ENCODE measurements at regions not wholly inside any gene's neighbourhood (a gene's known extent, or its start where the extent isn't known, plus 50 kb on each side); places are given as distances from the start of the nearest gene placed in this dataset.
"Not testable (repeated sequence)": the region's sequence is repeated elsewhere in the genome, so short reads cannot be mapped to it uniquely, and the experiment has no call there.

DNA sequence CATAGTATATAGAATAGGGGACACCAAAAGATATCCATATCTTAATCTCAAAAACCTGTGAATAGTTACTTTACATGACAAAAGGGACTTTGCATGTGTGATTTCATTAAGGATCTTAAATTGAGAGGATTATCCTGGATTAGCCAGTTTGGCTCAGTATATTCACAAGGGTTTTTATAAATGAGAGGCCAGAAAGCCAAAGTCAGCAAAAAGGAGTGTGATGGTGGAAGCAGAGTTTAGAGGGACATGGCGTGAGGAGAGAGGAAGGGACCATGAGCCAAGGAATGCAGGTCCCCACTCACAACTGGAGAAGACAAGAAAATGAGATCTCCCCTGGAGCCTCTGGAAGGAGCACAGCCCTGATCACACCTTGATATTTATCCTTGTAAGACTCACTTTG is 648.5 kb upstream of the LCORL start:
- no peak for DNase-seq
- in situ Hi-C loops (cut with MboI; ENCODE audit: low pct_unique_long_range_greater_than_20kb, low sequenced_read_pairs): no loop called here

DNA sequence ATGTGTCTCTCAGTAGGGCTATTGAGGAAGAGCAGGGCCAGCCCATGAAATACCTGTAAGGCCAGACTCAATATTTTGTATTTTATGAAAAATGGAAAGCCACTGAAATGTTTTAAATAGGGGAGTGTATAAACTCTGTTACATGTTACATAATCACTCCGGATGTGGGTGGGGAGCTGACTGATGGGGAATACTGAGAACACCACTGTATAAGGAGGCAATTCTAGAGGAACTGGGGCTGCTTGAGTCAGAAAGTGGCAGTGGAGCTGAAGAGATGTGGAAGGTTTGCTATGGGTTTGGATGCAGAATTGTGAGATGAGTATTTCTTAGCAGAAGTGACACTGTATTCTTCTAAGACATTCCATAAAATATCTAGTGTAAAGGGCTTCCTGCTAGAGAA is 647.8 kb upstream of the LCORL start:
- in situ Hi-C loops (cut with MboI; ENCODE audit: low pct_unique_long_range_greater_than_20kb, low sequenced_read_pairs): no loop called here
- DNase-seq: no peak

- DNase-seq: no peak
- in situ Hi-C loops (cut with MboI; ENCODE audit: low pct_unique_long_range_greater_than_20kb, low sequenced_read_pairs): no loop called here
Measured at GRCh38 chr4:18666322-18666721, 644.8 kb upstream of the LCORL start.

DNA sequence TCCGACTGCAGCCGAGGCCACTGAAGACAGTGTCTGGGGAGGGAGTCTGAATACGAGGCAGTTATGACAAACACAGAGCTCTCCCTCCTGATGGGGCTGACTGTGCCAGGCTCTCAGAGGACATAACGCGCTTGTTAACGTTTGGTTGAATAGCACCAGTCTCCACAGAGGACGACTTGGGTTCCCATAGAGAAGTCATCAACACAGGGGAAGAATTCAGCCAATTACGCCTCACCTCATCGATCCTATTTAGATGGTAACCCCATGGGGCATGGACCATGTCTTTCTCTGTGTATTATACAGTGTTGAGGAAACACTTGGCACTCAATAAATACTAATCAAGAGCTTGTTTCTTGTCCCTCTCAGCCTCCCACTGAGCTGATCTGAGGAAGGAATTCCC is 642.6 kb upstream of the LCORL start:
- in situ Hi-C loops (cut with MboI; ENCODE audit: low pct_unique_long_range_greater_than_20kb, low sequenced_read_pairs): no loop called here

DNA sequence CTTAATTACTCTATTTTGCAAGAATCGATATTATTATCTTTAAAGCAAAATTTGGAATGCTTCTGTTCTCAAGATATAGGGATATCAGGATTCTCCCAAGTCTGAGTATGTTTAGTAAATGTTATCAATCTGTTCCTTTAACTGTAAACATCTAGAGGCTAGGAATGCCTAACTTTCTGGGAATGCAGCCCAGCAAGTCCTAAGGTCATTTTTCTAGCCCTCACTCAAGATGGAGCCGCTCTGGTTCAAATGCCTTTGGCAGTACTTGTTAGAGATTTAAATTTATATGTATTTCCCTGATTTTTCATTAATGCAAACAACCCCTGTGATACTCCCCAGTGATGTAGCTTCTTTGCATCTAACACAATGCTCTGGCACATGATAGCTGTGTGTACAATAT is 623.8 kb upstream of the LCORL start:
- in situ Hi-C loops (cut with MboI; ENCODE audit: low pct_unique_long_range_greater_than_20kb, low sequenced_read_pairs): no loop called here

More for the DNA sequence above, 642.6 kb upstream of the LCORL start:
- no peak for DNase-seq

GRCh38 chr4:18641334-18641733 is 619.8 kb upstream of the LCORL start:
- in situ Hi-C loops (cut with MboI; ENCODE audit: low pct_unique_long_range_greater_than_20kb, low sequenced_read_pairs): no loop called here
- DNase-seq: no peak

More for the DNA sequence above, 623.8 kb upstream of the LCORL start:
- no peak for DNase-seq

- in situ Hi-C loops (cut with MboI; ENCODE audit: low pct_unique_long_range_greater_than_20kb, low sequenced_read_pairs): no loop called here
- DNase-seq: no peak
Measured at GRCh38 chr4:18638031-18638430, 616.5 kb upstream of the LCORL start.

DNA sequence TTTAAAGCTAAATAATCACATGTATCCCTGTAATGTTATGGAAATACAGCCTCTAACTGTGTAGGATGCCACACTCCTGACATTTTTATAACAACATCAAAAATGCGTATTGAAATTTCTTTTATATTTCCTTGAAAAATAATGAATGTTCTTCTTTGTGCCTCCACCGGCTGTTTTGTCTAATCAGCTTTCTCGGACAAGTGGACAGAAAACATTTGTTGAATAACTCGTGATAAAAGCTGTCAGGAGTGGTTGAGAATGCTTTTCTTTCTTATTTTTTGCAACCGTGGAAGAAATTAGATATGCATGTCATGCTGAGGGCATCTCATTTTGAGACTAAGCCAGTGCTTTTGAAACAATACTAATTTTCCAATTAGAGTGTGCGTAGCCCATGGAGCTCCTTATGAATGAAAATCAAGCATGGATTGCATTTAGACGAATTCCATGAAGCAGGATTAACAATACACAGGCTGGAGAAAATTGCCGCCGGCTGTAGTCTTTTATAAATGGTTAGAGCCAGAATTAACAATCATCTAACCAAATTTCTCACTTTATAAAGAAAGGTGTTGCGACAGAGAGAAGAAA is 614.5 kb upstream of the LCORL start:
- in situ Hi-C loops (cut with MboI; ENCODE audit: low pct_unique_long_range_greater_than_20kb, low sequenced_read_pairs): no loop called here
- no peak for DNase-seq

GRCh38 chr4:18635531-18635930 is 614.0 kb upstream of the LCORL start:
- no peak for DNase-seq
- in situ Hi-C loops (cut with MboI; ENCODE audit: low pct_unique_long_range_greater_than_20kb, low sequenced_read_pairs): no loop called here

- DNase-seq: no peak
- in situ Hi-C loops (cut with MboI; ENCODE audit: low pct_unique_long_range_greater_than_20kb, low sequenced_read_pairs): no loop called here
Measured at GRCh38 chr4:18631586-18631985, 610.0 kb upstream of the LCORL start.

GRCh38 chr4:18630218-18631110 is 608.9 kb upstream of the LCORL start:
- no peak for DNase-seq
- in situ Hi-C loops (cut with MboI; ENCODE audit: low pct_unique_long_range_greater_than_20kb, low sequenced_read_pairs): no loop called here

DNA sequence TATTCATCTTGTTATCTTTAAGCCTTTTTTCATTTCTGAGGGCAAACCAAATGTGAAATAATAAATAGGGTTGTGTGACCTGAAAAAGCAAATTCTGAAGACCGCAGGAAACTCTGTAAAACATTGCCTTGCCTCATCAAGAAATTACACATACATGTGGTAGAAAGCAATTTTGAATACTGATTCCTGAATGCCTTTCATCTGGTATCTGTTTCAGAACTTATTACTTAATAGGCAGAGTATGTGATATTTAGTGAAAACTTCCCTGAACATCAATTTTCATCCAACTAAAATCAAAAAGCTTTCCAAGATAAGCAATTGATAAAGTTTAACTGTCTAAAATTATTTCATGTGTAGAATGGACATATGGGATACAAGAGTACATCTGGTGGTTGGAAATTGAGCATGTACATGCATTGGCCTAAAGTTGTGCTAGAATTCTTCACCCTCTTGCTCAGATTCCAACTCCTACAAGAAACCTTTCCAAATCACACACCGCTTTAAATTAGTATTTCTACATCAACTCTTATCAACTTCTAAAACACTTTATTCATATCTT is 606.0 kb upstream of the LCORL start:
- in situ Hi-C loops (cut with MboI; ENCODE audit: low pct_unique_long_range_greater_than_20kb, low sequenced_read_pairs): no loop called here
- no peak for DNase-seq

DNA sequence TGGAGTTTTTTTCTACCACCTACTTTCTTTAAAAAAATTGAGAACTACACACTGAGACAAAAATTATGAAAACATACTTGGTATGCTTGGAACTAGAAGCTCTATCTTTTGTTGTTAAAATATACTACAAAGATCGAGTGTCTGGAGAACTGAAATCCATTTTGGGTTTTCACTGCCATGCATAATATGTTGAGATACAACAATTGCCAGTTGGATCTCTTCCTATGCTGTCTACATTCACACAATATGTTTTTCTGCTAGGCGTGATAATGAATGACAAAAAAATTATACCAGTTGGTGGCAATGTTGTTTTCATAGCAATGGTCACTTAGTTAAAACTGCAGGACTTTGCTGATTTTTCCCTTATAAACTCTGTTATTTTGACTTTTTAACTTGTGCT is 605.4 kb upstream of the LCORL start:
- in situ Hi-C loops (cut with MboI; ENCODE audit: low pct_unique_long_range_greater_than_20kb, low sequenced_read_pairs): no loop called here
- no peak for DNase-seq

GRCh38 chr4:18626366-18626765 is 604.8 kb upstream of the LCORL start:
- in situ Hi-C loops (cut with MboI; ENCODE audit: low pct_unique_long_range_greater_than_20kb, low sequenced_read_pairs): no loop called here
- no peak for DNase-seq

DNA sequence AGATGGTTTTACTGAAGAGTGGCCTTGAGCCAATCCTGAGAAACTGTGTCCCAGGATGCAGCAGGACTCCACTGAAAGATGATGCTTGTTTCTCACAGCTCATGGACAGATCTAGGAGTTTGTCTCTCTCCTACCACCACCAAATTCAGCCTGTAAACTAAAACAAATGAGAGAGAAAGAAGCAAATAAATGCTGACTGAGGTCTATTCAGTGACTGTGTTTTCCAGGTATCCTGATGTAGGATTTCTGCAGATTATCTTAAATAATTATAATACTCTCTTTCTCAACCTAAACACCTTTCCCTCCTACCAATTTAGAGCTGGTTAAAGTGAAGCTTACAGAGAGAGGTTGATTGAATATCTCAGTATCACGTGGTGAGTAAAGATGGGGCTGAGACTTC is 599.6 kb upstream of the LCORL start:
- no peak for DNase-seq
- in situ Hi-C loops (cut with MboI; ENCODE audit: low pct_unique_long_range_greater_than_20kb, low sequenced_read_pairs): no loop called here

GRCh38 chr4:18616720-18617119 is 595.2 kb upstream of the LCORL start:
- no peak for DNase-seq
- in situ Hi-C loops (cut with MboI; ENCODE audit: low pct_unique_long_range_greater_than_20kb, low sequenced_read_pairs): no loop called here

DNA sequence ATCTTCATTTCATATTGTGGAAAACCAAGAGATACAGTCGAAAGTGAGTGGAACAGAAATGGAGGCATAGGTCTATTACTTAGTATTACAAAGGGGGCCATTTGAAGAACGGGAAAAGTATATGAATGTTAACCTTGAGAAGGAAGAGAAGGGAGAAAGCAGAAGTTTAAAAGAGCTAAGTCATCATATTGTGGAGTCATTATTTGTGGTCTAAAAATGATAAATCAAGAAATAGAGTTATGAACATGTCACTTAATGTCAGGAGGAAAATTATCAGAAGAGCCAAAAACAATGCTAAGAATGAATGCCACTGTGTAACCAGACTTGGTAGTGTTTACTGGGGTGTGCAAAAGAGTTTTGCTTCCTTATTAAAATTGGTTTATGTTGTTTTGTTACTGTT is 589.5 kb upstream of the LCORL start:
- DNase-seq: no peak
- in situ Hi-C loops (cut with MboI; ENCODE audit: low pct_unique_long_range_greater_than_20kb, low sequenced_read_pairs): no loop called here

GRCh38 chr4:18608908-18609533 is 587.5 kb upstream of the LCORL start:
- in situ Hi-C loops (cut with MboI; ENCODE audit: low pct_unique_long_range_greater_than_20kb, low sequenced_read_pairs): no loop called here

GRCh38 chr4:18602610-18603009 is 581.1 kb upstream of the LCORL start:
- DNase-seq; in situ Hi-C loops (cut with MboI; ENCODE audit: low pct_unique_long_range_greater_than_20kb, low sequenced_read_pairs): not testable (repeated sequence)

More at GRCh38 chr4:18608908-18609533, 587.5 kb upstream of the LCORL start:
- no peak for DNase-seq
